Heart left ventricle (tissue), 16 donors: ENCODE measurements at regions not wholly inside any gene's neighbourhood (a gene's known extent, or its start where the extent isn't known, plus 50 kb on each side); places are given as distances from the start of the nearest gene placed in this dataset.

Source experiments
- ATAC-seq, 4 donors: fragments of 200-7000 bp; cut with Tn5 transposase; one replicate each; pipeline ENCODE4 v1.9.1; 2020 to 2022; ENCODE audit warnings: moderate library complexity in 4 of 4, mild to moderate bottlenecking in 3 of 4, moderate number of reproducible peaks in 1 of 4
- DNase-seq, 5 donors: peaks; one replicate each; pipeline ENCODE4 v3.0.0-alpha.2; 2020
- H3K27ac ChIP-seq, 12 donors: fragments of 200-600 bp; sonication (generic) in 4 of 12; one replicate each; pipeline versions ENCODE4 v1.5.0 to v1.8.0; 2016 to 2022; ENCODE audit warnings: mild to moderate bottlenecking in 2 of 12
- H3K27me3 ChIP-seq, 9 donors: fragments of 200-600 bp; sonication (generic) in 2 of 9; one replicate each; pipeline versions ENCODE4 v1.5.1 to v1.8.0; 2016 to 2022; ENCODE audit warnings: mild to moderate bottlenecking in 3 of 9
- H3K36me3 ChIP-seq, 9 donors: fragments of 200-600 bp; sonication (generic) in 2 of 9; one replicate each; pipeline versions ENCODE4 v1.5.0 to v1.8.0; 2018 to 2022; ENCODE audit warnings: mild to moderate bottlenecking in 2 of 9
- H3K4me1 ChIP-seq, 12 donors: fragments of 200-600 bp; sonication (generic) in 4 of 12; one replicate each; pipeline versions ENCODE4 v1.5.0 to v1.8.0; 2016 to 2022; ENCODE audit warnings: mild to moderate bottlenecking in 3 of 12
- H3K4me3 ChIP-seq, 12 donors: fragments of 200-600 bp; sonication (generic) in 4 of 12; one replicate each; pipeline versions ENCODE4 v1.5.0 to v1.8.0; 2017 to 2022; ENCODE audit warnings: mild to moderate bottlenecking in 9 of 12, moderate library complexity in 4 of 12
- H3K9me3 ChIP-seq, 12 donors: fragments of 200-600 bp; sonication (generic) in 4 of 12; one replicate each; pipeline versions ENCODE4 v1.5.0 to v1.8.0; 2016 to 2022; ENCODE audit warnings: mild to moderate bottlenecking in 1 of 12
- CTCF ChIP-seq, 12 donors: fragments of 200-600 bp; sonication (generic) in 4 of 12; IDR thresholded peaks; one replicate each; pipeline versions ENCODE4 v1.5.0 to v1.8.0; 2018 to 2022; ENCODE audit warnings: antibody characterized with exemption in 12 of 12, mild to moderate bottlenecking in 5 of 12
- POLR2A ChIP-seq, 2 donors: fragments of 450-650 bp; IDR thresholded peaks; one replicate each; pipeline ENCODE4 v1.6.1; 2017; ENCODE audit warnings: antibody characterized with exemption in 2 of 2, mild to moderate bottlenecking in 2 of 2, moderate library complexity in 2 of 2
- WGBS, 4 donors: extraction: QIAGEN DNeasy Blood & Tissue Kit in 2 of 4; methylation state at CpG; one replicate each; pipeline versions ENCODE4 v1.1.5 to v1.1.7; 2013 to 2018; 5-methylcytosine and 5-hydroxymethylcytosine counted together
- intact Hi-C, 10 donors: fragments of 100-400 bp; cut with DNase I; formaldehyde crosslinking; loops; one replicate each; pipeline versions ENCODE4 v1.11.1 to v1.14.2; 2022
- donor health status: ischemic (EF 13 %, LVEDD 7.1; RV severe dilation, severe dysfunction).
- donor health status: healthy with polysubstance abuse.
- donor health status: DM: no; HTN: yes; CAD: no.
- donor health status: DM: no; HTN: no; CAD: no.
- donor health status: ischemic (EF 25% LVEDD 6.9; RV normal size, moderate dysfunction).
- donor health status: ischemic (EF 25% LVEDD 5.7; RV mildly dilated, moderate dysfunction).
- donor health status: healthy.
- donor health status: DM: yes; HTN: yes; CAD: no.
- donor health status: ischemic (EF 35%, LVEDD 5.7; RV mildly dilated, moderate dysfunction).
- donor health status: nonischemic (EF 11% LVEDD 7.7; RV severe dilation, severe dysfunction).
- donor health status: DM: yes; HTN: yes; CAD: no.
- donor health status: PGD.
- donor health status: ischemic (EF 29% LVEDD 5.4; RV normal size, mild dysfunction).
- donor health status: nonischemic (EF 23%, LVEDD 6.1; RV moderate dilation, normal function).

- H3K36me3 ChIP-seq, result no peaks in the 10 kb centered on the region
- peak in 1 of 4 donors; percentile 20 for ATAC-seq
- no peak overlapping the region for H3K4me3 ChIP-seq
- H3K9me3 ChIP-seq, result no peaks in the 10 kb centered on the region
- H3K4me1 ChIP-seq, result peaks cover 0 to 5% (median 0%) of the 10 kb centered on the region in 12 donors
- WGBS, 4 donors, result 64 to 85% (median 73%) methylated on average over 1 of the region's 1 CpG
- no peak for TF ChIP-seq POLR2A (IDR thresholded peaks at IDR 0.05)
- no peak for TF ChIP-seq CTCF (IDR thresholded peaks at IDR 0.05)
- peak overlapping the region in 1 of 12 donors; percentile 33 for H3K27ac ChIP-seq
- H3K27me3 ChIP-seq, result no peaks in the 10 kb centered on the region
- DNase-seq, result no peak
- intact Hi-C loops, result no loop called here
Observed at GRCh38 chr11:93608364-93608763, 53.1 kb upstream of the CEP295 start.

- intact Hi-C loops, result no loop called here
- H3K36me3 ChIP-seq, result no peaks in the 10 kb centered on the region
- WGBS, 4 donors, result 81 to 87% (median 85%) methylated on average over 3 of the region's 3 CpGs
Observed at GRCh38 chr11:93606721-93607120, 54.8 kb upstream of the CEP295 start.

DNA sequence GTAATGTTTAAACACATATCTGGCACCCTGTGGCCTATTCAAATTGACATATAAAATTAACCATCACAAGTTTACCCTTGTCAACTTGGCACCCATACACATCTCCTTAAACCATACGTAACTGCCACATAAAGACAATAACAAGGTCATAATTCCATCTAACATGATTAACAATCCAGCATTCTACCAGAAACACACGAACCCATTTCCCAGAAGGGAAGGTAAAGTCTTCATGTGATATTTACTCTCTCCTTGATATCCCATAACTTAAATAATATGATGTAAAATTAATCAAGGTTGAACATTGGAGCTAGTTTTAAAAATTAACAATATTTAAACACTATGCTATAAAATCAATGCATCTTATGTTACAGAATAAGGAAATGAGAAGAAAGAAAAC, 55.2 kb upstream of the CEP295 start:
- intact Hi-C loops, result no loop called here
- Histone ChIP-seq H3K4me3 (no peak overlapping the region), H3K27me3 (no peaks in the 10 kb centered on the region), H3K36me3 (no peaks in the 10 kb centered on the region), H3K27ac (no peak overlapping the region), H3K9me3 (no peaks in the 10 kb centered on the region), H3K4me1 (peaks cover 0 to 5% (median 0%) of the 10 kb centered on the region in 12 donors)
- no peak for DNase-seq
- 76 to 81% (median 79%) methylated on average over 2 of the region's 2 CpGs for WGBS, 4 donors
- TF ChIP-seq POLR2A (IDR thresholded peaks at IDR 0.05), result no peak
- no peak for TF ChIP-seq CTCF (IDR thresholded peaks at IDR 0.05)
- no peak for ATAC-seq

More at GRCh38 chr11:93606721-93607120, 54.8 kb upstream of the CEP295 start:
- Histone ChIP-seq H3K9me3 (no peaks in the 10 kb centered on the region), H3K4me3 (no peak overlapping the region), H3K4me1 (peaks cover 0 to 5% (median 0%) of the 10 kb centered on the region in 12 donors), H3K27ac (no peak overlapping the region), H3K27me3 (no peaks in the 10 kb centered on the region)
- no peak for TF ChIP-seq CTCF (IDR thresholded peaks at IDR 0.05)
- no peak for TF ChIP-seq POLR2A (IDR thresholded peaks at IDR 0.05)
- ATAC-seq (no peak), DNase-seq (no peak)

GRCh38 chr11:93605642-93606041, 55.8 kb upstream of the CEP295 start:
- no peak overlapping the region for H3K27ac ChIP-seq
- H3K27me3 ChIP-seq, result no peaks in the 10 kb centered on the region
- H3K4me3 ChIP-seq, result no peak overlapping the region
- WGBS, 4 donors, result 36 to 58% (median 43%) methylated on average over 3 of the region's 3 CpGs
- TF ChIP-seq POLR2A (IDR thresholded peaks at IDR 0.05) (no peak), CTCF (IDR thresholded peaks at IDR 0.05) (no peak)
- DNase-seq (no peak), ATAC-seq (no peak)
- peaks cover 0 to 5% (median 0%) of the 10 kb centered on the region in 12 donors for H3K4me1 ChIP-seq
- intact Hi-C loops, result no loop called here
- H3K9me3 ChIP-seq, result no peaks in the 10 kb centered on the region
- H3K36me3 ChIP-seq, result no peaks in the 10 kb centered on the region
